GM20000 (cell line): ENCODE measurements at regions not wholly inside any gene's neighbourhood (a gene's known extent, or its start where the extent isn't known, plus 50 kb on each side); places are given as distances from the start of the nearest gene placed in this dataset.
A peak's percentile ranks its signal among the peaks of the same experiment; 100 is the strongest.

Source experiments
- DNase-seq: peaks from one replicate; pipeline ENCODE4 v3.0.0; 2012; ENCODE audit warnings: low spot score
- TF ChIP-seq, protein P1 (sequence below): IDR thresholded peaks from 2 replicates; pipeline ENCODE4 v1.5.1; 2012; ENCODE audit warnings: mild to moderate bottlenecking, control low read depth; ENCODE audit errors: extremely low read depth, missing control alignments

DNA sequence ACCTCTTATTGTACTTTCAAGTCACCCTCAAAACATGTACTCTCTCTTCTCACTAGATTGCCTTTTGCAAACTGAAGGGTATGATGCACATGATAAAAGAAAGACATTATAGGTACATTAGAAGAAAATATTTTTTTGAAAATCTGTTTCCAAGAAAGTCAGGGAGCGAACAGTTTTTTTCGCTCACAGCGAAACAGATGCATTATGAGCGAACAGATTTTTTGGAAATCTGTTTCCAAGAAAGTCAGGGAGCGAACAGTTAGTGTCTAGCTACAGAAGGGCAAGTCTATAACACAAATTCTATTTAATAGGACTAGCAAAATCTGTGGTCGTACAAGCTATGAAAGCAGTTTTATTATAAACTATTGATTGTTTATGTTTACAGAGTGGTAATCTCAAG is 296.2 kb upstream of the ANO3 start:
- no peak for DNase-seq
- TF ChIP-seq, protein P1, sequence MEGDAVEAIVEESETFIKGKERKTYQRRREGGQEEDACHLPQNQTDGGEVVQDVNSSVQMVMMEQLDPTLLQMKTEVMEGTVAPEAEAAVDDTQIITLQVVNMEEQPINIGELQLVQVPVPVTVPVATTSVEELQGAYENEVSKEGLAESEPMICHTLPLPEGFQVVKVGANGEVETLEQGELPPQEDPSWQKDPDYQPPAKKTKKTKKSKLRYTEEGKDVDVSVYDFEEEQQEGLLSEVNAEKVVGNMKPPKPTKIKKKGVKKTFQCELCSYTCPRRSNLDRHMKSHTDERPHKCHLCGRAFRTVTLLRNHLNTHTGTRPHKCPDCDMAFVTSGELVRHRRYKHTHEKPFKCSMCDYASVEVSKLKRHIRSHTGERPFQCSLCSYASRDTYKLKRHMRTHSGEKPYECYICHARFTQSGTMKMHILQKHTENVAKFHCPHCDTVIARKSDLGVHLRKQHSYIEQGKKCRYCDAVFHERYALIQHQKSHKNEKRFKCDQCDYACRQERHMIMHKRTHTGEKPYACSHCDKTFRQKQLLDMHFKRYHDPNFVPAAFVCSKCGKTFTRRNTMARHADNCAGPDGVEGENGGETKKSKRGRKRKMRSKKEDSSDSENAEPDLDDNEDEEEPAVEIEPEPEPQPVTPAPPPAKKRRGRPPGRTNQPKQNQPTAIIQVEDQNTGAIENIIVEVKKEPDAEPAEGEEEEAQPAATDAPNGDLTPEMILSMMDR: no peak

DNA sequence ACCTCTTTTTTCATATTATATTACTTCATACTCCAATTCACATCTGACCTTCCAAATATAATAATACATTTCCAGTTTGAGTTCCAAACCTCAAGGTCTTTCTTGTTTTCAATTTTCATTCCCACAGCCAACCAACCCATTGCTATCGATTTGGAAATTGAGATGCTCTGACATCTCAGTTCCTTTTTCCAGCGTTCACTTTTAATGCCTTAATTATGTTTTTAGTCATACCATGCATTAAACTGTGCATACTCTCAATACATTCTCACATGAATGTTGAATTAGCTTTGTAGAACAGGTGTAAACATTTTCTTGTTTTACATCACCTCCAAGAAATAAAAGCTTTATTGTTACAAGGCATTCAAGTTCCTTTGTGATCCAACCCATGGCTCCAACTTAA is 294.2 kb upstream of the ANO3 start:
- TF ChIP-seq, protein P1: no peak
- DNase-seq: no peak

DNA sequence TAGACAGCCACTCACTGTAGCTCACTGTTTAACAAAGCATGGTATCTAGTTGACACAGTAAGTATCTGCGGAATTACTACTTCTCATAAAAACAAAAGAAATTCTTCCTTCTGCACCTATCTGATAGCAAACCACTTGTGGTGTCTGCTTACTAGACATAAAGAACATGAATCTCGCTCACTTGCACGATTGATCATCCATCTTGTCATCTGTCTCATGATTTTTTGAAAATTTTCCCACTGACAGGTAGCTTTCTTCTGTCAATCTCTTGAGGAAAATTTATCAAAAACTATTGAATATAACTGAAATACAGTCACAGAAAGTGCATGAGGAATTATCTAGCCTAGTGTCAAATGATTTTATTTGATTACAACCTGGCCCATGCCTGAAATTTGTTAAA is 291.6 kb upstream of the ANO3 start:
- TF ChIP-seq, protein P1: no peak
- no peak for DNase-seq

DNA sequence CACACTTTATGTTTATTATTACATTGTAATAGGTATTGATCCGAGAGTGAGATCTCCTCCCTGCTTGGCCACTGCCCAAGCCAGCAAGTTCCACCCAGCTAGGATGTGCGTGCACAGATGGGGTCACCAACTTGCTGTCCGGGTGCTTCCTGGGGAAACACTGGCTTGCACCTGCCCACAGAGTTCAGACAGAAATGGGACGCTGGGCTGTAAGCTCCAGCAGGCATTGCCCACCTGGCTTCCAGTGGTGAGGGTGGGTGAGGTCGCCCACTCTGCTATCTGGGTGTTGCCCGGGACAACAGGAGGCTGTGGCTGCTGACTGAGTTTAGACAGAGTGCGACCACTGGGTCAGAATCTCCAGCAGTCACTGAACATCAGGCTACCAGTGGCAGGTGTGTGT is 289.8 kb upstream of the ANO3 start:
- no peak for DNase-seq
- TF ChIP-seq, protein P1: no peak

DNA sequence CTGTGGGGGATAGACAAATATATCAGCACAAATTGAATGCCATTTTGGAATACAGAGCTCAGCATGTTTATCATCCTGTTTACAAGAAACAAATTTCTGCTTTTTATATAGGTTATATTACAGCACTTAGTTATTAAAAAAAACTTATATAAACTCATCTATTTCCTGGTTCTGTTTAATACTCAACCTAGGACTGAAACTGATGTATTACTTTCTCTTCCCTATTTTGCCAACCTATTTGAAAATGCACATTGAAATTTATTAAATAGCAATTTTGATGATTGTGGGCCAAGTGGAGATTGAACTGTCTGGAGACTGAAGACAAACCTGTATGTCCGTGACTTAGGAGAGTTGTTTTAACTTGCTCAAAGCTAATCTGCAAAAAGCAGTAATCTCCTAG is 288.3 kb upstream of the ANO3 start:
- TF ChIP-seq, protein P1: no peak
- peak; percentile 2 for DNase-seq

DNA sequence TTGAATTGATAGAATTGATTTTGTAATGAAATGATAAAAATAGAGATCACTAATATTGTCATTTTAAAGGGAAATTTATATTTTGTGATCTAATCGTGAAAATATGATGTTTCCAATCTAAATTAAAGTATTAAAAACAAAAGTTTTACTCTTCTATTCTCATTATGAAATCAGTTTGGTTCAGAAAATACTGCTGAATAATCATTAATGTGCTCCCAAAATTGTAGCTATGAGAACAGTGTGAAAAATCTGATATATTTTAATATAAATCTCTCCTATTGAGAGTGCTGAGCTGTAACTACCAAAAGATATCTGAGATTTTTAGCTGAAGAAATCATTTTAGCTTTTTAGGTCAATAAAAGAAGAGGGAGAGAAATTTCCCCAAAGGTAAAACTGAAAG is 287.5 kb upstream of the ANO3 start:
- DNase-seq: no peak
- TF ChIP-seq, protein P1: no peak

DNA sequence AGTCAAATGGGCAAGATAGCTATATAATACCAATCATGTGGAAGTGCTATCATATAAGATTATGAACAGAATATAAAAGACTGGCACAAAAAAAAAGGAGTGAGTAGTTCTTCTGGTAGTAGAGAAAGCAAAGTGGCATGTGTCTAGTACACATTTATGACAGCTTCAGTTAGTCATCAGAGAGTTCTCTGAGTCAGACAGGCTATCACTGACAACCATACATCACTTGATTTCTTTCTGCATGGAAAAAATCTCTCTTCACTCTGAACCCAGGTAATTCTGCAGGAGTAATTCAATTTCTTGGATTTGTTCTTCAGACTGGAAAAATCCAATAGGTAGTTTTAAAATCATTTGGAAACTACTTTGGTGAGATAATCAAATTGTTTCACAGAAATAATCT is 286.8 kb upstream of the ANO3 start:
- no peak for DNase-seq
- TF ChIP-seq, protein P1: no peak

DNA sequence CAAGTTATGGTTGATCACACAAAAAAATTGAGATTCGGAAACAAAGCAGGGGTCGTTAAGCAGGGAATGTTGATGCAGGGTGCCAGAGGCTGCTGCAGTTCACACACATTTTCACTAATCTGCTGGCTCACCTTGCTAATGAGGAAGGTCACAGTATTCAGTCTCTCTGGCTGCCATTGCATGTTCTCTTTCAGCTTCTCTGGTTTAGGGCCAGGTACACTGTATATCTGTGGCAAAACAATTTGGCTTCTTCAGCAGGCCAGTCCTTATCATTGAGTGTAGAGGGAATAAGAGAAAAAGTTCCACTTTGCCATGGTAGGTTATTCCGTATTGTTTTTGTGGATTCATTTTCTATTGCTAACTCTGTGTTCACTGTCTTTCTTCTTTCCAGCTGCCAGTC is 283.7 kb upstream of the ANO3 start:
- TF ChIP-seq, protein P1: no peak
- DNase-seq: no peak
